Islet precursor cell (in vitro differentiated cells): ENCODE measurements at regions not wholly inside any gene's neighbourhood (a gene's known extent, or its start where the extent isn't known, plus 50 kb on each side); places are given as distances from the start of the nearest gene placed in this dataset.
"Not testable (repeated sequence)": the region's sequence is repeated elsewhere in the genome, so short reads cannot be mapped to it uniquely, and the experiment has no call there.

Experiments used
- DNase-seq: peaks from one replicate; pipeline ENCODE4 v3.0.0-alpha.2; 2018

GRCh38 chr13:73536865-73537264 is 478.1 kb downstream of the KLF5 start:
- no peak for DNase-seq

- no peak for DNase-seq
These were observed 476.5 kb downstream of the KLF5 start for GRCh38 chr13:73535341-73535740.

DNA sequence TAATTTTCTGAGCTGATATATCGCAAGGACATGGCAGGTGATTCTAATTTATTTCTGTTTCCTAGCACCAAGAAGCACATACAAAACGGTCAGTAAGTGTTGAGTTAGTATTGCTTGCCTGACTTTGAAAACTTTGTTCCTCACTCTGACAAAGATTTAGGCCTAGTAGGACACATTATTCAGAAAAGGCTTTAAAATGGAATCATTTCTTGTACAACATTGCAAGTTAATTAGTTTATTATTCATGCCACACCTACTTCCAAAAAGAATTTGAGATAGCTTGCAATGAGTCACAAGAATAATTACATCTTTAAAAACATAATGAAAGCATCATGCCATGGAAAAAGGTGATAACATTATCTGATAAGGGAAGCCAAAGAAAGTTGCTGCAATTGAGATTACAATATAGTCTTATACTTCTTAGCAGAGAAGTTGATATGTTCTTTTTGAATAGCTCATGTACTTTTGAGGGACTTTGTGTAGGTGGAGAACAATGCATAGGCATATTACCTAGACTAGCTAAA is 474.2 kb downstream of the KLF5 start:
- DNase-seq: no peak

DNA sequence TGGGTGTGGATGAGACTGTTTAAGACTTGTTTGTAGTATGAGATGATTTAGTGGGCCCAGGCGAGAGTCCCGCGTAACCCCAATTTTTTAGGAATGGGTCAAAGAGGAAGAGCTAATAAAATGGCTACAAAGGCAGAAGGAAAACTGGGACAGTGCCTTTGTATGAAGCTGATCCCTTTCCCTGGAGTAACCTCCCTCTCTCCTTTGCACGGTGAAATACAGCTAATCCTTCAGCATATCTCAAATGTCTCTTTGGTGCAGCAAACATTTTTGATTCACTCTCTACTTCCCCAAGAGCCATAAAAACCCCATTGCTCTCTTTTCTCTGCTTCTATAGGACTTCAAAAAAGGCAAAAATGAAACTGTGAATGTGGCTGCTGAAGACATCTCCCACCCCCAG is 473.8 kb downstream of the KLF5 start:
- no peak for DNase-seq

DNA sequence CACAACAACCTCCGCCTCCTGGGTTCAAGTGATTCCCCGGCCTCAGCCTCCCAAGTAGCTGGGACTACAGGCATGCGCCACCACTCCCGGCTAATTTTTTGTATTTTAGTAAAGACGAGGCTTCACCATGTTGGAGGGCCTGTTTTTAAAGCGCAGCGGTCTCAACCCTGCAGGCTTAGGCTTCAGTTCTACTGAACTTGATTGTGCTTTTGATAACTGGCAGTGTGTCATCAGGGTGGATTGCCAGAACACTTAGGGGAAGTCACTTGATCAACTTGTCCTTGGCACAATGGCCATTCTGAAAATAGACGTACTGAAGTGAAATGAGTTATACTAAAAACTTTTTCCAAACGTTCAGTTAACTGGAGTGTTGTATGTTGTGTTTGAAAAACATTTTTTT is 472.2 kb downstream of the KLF5 start:
- no peak for DNase-seq

DNA sequence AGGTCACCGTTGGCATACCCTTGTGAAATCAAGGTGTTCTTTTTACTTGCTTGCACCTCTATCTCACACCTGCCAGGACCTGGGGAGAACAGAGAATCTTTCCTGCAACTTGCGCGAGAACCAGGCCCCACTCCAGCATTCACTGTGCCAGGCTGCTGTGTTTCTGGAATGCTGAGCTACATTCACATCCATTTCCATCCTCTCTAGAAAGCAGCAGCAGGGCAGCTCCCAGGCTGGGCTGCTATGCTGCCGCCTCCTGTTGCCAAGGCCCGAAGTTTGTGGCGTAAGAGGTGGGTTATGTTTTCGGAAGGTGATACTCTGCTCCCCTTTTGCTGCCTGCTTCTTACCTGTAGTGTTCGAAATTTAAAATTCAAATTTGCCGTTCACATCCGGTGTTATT is 464.1 kb downstream of the KLF5 start:
- no peak for DNase-seq

GRCh38 chr13:73521985-73522524 is 463.2 kb downstream of the KLF5 start:
- DNase-seq: no peak

GRCh38 chr13:73521290-73521624 is 462.5 kb downstream of the KLF5 start:
- no peak for DNase-seq

DNA sequence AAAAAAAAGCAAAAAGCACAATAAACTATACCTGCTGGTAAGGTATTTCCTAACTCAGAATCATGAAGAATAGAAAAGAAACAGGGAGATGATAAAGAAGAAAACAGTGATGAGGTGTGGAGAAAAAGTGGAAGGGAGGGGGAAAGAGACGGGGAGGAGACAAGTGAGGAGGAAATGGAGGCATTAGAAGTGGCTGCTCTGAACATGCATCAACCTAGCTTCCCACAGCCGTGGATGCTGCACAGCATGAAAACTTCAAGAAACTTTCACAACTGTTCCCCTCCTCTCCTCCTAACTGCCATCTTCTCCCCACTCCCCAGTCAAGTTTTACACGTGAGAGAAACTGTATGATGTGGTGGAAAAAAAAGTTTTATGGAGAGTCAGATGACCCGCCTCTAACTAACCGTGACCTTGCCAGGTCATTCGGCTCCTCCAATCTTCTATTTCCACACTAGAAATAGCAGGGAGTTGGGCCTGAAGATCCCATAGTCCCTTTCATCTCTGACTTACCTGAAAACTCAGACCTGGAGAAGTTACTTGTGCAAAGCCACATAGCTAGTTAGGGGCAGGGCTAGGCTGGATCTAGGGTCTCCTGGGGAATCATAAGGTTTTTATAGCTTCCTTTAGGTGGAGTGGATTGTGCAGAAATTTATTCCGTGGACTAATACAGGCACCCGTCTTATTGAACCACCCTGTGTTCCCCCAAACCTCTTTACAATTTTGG is 461.9 kb downstream of the KLF5 start:
- DNase-seq: no peak

DNA sequence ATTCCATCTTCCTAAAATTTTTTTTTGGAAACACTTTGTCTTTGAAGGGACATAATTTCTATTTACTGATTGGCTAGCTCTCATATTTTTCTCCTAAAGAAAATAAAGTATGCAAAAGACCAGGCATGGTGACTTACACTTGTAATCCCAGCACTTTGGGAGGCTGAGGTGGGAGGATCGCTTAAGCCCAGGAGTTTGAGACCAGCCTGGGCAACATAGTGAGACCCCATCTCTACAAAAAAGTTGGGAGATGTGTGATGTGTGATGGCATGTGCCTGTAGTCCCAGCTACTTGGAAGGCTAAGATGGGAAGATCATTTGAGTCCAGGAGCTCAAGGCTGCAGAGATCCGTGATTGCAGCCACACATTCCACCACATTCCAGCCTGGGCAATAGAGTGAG is 461.3 kb downstream of the KLF5 start:
- DNase-seq: not testable (repeated sequence)

DNA sequence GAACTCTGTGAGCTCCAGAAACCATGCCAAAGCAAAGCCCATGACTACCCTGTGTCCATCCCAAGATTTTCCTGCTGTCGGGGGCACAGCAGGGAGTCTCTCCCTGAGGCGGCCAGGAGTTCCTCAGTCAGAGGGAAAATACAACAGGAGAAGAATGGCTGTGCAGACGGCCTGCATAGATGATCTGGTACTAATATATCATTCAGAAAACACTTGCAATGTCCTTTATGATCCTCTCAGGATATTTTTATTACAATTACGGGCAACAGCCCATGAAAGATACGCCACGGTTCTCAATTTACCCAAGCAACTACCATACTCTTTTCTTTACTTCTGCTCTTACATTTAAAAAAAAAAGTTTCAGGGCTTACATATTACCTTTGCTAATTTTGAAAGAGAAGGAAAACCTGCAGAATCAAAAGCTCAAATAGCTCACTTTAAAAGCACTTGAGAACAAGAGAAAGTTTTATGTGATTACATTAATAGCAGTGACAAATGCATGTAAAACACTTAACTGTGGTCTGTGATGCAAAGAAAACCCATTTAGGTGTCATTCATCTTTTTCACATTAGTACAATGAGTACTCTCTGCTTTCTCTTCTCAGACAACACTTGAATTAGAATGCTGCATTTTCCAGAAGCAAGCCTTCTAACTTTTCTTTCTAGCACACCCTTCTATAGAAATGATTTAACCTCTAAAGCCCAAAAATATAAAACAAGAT is 460.8 kb downstream of the KLF5 start:
- DNase-seq: no peak

GRCh38 chr13:73517766-73518165 is 459.0 kb downstream of the KLF5 start:
- no peak for DNase-seq

DNA sequence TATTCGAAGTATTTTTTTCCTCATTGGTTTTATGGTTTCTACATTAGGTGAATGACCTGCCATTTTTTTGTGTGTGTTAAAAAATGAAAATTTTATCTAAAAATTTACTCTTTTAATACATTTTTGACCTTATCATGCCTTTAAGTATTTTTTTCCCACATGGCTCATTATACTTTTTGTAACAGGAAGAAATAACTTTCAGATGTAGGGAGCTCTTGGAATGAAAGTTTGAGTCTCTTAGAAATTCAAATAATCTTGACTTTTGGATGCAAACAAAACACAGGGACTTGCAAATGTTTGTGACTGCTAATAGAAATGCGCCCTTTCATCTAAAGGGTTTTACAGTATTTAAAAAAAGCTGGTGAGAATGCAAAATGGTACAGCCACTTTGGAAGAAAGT is 457.9 kb downstream of the KLF5 start:
- no peak for DNase-seq

DNA sequence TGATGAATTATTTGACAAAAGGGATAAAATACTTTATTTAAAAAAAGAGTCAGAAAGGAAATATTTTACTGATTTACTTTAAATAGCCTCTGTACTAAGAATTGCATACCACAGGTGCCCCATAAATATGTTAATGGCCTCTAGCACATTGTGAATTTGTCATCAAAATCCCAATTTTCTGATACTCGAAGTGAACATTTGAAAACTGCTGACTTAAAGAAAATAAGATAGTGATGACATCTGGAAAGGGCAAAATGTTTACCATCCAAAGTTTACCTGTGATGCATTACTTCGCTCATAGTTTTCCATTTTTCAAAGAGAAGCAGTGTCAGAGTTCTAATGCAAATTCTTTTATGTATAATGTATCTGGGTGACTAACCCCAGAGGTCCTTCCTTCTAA is 455.4 kb downstream of the KLF5 start:
- no peak for DNase-seq

DNA sequence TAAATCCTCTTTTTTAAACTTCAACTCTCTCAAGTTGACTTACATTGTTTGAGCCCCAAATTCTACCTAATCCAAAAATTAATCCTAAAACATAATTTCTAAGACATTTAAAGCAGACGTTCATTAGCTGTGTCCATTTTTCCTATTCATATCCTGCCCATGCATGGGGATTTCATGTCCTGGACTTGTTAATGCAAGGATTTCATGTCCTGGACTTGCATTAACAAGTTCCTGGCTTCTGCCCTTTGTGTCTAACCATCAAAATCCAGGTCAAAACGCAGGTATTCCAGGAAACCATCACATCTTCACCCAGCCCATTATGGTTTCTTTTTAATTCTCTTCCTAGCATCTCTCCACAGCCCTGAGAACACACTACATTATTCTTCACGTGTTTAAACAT is 454.9 kb downstream of the KLF5 start:
- DNase-seq: no peak

- no peak for DNase-seq
These were observed 450.0 kb downstream of the KLF5 start for GRCh38 chr13:73508841-73509240.

GRCh38 chr13:73505376-73505890 is 446.6 kb downstream of the KLF5 start:
- DNase-seq: no peak

DNA sequence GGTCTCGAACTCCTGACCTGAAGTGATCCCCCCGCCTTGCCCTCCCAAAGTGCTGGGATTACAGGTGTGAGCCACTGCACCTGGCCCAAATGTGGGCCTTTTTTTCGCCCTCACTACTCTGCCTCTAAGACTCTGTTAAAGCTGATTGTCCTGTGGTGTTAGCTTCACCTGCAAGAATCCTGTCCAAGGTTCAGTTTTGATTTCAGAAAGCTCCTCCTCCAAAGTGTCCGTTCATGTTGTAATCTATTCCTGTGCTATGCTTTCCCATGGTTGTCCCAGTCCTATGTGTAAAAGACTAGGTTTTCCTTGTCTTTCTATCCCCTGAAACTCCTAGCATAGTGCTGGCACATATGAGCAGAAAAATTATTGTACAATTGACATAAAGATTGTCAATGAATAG is 440.9 kb downstream of the KLF5 start:
- no peak for DNase-seq

DNA sequence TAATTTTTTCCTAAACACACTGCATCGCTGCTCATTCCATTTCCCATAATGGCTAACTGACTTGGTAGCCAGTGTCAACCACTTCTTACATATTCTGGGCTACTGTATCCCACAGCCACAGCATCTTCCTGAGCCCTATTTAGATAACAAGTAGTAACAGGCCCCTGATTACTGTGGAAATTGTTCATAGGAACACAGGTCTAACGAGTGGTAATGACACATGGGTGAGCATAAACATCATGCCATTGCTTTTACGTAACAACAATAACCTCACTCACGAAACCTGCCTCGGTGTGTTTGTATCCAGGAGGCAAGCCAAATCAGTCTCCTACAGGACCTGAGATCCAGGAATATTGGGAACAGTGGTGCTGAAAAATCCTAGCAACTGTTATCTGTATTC is 438.6 kb downstream of the KLF5 start:
- DNase-seq: no peak

GRCh38 chr13:73496711-73497110 is 437.9 kb downstream of the KLF5 start:
- no peak for DNase-seq

DNA sequence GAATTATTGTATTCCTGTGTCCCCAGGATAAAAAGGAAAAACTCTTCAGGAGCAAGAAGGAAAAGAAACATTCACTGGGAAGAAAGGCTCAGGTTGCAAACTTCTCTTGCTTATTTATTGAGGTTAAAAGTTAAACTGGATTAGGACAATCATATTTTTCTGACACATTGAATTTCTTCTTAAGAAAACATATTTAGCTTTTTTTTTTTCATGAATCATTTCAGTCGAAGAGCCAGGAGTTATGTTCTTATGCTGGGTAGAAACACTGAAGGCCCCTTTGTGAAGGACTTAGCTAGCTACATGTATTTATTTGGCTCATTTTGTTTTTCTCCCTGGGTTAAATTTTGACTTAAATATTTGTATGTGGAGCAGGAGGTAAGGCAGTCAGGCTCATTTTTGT is 434.0 kb downstream of the KLF5 start:
- DNase-seq: no peak

DNA sequence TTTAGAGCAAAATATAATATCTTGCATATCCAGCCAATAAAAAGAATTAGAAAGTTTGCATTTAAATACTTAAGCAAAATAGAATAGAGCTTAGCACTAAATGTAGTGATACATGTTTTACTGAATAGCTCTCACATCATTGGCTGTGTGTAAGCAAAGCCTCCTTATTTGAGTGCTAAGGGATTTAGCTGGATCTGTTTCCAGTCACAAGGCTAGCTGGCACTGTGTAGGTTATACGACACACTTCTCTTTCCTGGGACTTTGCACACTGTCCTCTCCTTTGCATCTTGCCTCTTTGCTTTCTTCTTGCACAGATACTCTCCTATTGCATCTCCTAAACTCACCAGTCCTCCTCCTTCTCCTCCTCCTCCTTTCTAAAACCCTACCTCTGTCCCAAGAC is 423.8 kb downstream of the KLF5 start:
- no peak for DNase-seq

DNA sequence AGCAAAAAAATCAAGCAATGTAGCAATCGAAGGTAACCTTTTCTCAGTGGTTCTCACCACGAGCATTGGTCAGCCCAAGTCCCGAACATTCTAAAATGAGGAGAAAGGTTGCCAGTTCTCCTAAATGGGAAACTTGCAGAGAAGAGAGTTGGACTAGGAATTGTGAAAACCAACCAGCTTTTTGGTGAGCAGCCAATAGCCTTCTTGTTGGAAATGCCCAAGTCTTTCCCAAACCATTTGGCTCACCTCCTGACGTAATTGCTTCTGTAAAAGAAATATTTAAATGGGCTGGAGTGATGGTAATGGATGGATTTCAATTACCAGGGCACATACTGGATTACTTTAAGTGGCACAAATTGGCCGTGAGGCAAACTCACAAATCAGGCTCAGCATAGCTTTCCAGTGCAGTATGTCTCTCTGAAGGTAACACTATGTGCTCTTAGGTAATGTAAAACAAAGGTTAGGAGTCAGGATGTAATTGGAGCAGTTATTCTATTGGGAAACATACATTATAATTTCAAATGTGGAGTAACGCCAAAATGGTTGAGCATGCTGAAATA is 423.2 kb downstream of the KLF5 start:
- DNase-seq: no peak
